Choroid plexus epithelial cell (primary cell): ENCODE measurements at regions not wholly inside any gene's neighbourhood (a gene's known extent, or its start where the extent isn't known, plus 50 kb on each side); places are given as distances from the start of the nearest gene placed in this dataset.

ENCODE experiments used
- DNase-seq: peaks from one replicate; pipeline ENCODE4 v3.0.0-alpha.2; 2010; ENCODE audit warnings: low read depth
- H3K4me3 ChIP-seq: 2 replicates; pipeline ENCODE4 v1.5.1; 2011; ENCODE audit warnings: low read depth, mild to moderate bottlenecking, control low read depth, low read length, moderate library complexity
- TF ChIP-seq, protein P1 (sequence below): conservative IDR thresholded peaks from 2 replicates; pipeline ENCODE4 v1.5.1; 2011; ENCODE audit warnings: low read depth, mild to moderate bottlenecking, control low read depth, inconsistent platforms, low read length, moderate library complexity

DNA sequence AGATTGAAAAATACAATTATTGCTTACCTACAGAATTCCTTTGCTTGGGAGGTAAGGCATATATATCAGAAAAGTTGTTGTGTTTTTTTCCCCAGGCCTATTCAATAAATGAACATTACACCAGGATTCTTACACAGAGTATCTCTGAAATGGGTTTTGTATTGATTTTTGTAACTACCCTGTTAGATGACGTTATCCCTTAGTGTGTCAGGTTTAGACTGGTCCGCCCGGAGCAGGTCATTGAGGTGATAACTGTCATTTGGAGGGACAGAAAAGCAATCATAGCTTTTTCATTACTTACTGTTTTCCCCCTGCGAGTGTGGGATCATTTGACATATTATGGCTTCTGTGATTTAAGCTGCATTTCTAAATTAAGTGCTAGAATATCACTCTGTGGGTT lies 715.2 kb upstream of the ADAMTS16 start:
- no peak overlapping the region for H3K4me3 ChIP-seq
- TF ChIP-seq, protein P1, sequence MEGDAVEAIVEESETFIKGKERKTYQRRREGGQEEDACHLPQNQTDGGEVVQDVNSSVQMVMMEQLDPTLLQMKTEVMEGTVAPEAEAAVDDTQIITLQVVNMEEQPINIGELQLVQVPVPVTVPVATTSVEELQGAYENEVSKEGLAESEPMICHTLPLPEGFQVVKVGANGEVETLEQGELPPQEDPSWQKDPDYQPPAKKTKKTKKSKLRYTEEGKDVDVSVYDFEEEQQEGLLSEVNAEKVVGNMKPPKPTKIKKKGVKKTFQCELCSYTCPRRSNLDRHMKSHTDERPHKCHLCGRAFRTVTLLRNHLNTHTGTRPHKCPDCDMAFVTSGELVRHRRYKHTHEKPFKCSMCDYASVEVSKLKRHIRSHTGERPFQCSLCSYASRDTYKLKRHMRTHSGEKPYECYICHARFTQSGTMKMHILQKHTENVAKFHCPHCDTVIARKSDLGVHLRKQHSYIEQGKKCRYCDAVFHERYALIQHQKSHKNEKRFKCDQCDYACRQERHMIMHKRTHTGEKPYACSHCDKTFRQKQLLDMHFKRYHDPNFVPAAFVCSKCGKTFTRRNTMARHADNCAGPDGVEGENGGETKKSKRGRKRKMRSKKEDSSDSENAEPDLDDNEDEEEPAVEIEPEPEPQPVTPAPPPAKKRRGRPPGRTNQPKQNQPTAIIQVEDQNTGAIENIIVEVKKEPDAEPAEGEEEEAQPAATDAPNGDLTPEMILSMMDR: no peak
- no peak for DNase-seq

DNA sequence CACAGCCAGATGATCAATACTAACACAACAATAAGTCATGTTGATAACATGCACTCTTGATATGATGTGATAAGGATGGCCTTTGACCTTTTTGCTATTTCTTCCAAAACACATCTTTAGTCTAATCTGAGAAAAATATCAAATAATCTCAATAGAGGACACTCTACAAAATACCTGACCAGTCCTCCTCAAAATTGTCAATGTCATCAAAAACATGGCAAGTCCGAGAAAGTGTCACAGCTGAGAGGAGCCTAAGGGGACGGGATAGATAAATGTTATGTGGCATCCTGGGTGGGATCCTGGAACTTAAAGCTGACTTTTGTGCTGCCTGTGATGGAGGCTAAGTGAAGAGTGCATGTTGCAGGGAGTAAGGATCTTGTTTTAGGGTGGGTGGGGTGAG lies 699.6 kb upstream of the ADAMTS16 start:
- TF ChIP-seq, protein P1: no peak
- H3K4me3 ChIP-seq: no peak overlapping the region
- no peak for DNase-seq

DNA sequence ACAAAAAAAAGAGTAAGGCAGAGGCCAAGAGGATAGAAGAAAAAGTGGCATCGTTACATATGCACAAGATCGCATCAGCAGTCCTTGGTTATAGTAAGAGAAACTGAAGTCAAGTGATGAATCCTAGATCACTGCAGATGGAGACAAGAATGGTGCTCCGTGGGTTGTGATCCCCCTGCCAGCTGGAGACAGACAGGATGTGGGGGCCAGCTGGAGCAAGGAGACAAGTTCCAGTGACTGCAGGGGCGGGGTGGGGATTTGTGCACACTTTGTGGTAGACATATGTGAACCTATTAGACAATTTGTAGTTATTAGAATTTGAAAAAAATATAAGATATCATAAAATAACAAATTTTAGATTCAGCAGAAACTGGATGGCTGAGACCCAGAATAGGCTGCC lies 697.9 kb upstream of the ADAMTS16 start:
- no peak for DNase-seq
- TF ChIP-seq, protein P1: no peak

DNA sequence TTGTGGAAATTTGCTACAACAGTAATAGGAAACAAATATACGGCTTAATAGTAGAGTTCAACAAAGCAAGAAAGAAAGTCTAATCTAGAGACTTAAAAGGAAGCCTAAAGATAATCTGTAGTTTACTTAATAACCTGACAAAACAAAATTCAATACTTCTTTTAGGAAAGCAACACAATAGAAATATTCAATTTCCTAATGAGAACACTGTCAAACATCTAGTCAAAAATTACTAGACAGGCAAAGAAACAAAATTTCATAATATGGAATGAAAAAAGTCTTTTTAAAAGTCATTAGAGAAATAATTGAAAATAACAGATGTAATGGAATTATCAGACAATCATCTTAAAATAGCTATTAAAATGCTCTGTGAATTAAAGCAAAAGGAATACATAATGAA lies 692.5 kb upstream of the ADAMTS16 start:
- TF ChIP-seq, protein P1: no peak
- DNase-seq: no peak
- H3K4me3 ChIP-seq: no peak overlapping the region

More for the DNA sequence above, 697.9 kb upstream of the ADAMTS16 start:
- H3K4me3 ChIP-seq: no peak overlapping the region

DNA sequence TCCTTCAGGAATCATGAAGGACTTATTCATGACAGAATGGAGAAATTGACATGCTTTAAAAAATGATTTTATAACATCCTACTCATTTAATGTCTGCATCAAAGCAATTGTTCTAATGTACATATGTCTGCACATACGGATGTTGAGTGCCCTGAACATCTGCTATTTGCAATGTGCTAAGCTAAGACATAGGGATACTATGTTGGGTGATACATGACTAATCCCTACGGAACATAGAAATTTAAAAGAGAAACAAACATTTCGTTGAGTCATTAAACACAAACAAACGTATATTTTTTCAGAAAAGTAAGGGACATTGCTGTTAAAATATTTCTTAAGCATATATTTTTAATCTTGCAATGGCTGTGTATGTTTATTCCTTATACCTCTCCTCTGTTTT lies 686.5 kb upstream of the ADAMTS16 start:
- TF ChIP-seq, protein P1: no peak
- no peak overlapping the region for H3K4me3 ChIP-seq
- no peak for DNase-seq

DNA sequence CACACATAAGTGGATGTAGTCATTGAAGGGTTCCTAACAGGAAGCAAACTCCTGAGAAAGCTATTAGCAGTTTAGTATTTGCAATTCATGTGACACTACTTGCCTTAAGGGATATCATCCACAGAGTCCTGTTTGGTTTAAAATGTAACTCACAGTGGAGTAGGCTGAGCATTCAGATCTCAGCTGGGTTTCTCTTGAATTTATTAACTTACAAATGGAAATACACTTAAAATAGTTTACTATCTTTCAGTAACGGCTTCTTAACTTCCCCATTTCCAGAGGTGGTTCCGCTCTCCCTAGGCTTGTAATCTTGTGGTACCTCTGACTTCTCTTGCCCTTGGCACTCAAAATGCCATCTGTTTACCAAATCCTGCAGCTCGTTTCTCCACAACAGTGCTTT lies 660.7 kb upstream of the ADAMTS16 start:
- TF ChIP-seq, protein P1: no peak
- no peak overlapping the region for H3K4me3 ChIP-seq
- DNase-seq: no peak

DNA sequence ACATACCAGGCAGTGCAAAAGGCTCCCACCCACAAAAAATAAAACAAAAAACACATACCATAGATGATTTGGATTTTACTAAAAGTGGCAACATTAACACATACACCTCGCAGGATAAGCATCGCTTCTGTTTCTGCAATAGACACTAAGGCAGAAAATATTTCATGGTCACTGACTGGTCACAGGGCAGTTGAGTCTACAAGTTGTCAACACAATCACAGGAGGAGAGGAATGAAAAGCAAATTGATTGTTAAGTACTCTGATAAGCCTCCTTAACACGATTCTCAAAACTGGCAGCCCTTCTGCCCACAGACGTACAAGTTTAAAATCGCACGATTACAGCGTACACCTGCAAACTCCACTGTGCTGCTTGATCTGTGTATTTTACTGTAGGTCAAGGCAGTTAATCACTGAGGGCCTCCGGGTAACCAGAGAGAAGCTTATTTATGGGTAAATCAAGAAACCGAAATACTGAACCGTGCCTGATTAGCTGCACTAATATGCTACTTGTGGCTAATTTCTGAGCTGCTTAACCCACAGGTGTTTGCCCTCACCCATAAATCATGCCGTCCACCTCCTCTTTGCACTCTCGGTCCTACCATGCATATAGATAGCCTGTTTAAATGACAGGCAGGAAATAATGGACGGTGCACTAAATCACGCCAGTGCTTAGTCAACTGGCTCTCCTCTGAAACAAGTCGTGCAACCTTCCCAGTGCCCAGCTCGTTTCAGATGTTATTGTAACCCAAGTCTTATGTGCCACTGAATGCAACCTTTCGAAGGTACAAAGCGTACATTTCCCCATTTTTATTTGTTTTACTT lies 659.4 kb upstream of the ADAMTS16 start:
- DNase-seq: no peak
- TF ChIP-seq, protein P1: no peak
- no peak overlapping the region for H3K4me3 ChIP-seq
